ENCODE measurements at regions not wholly inside any gene's neighbourhood (a gene's known extent, or its start where the extent isn't known, plus 50 kb on each side); places are given as distances from the start of the nearest gene placed in this dataset.

GRCh38 chr19:16025108-16026101, 50.9 kb upstream of the TPM4 start:
- TF ChIP-seq CTCF (IDR thresholded peaks at IDR 0.05): peak; percentile 30
- no peak for TF ChIP-seq EZH2 (IDR thresholded peaks at IDR 0.05)
